ENCODE measurements at regions not wholly inside any gene's neighbourhood (a gene's known extent, or its start where the extent isn't known, plus 50 kb on each side); places are given as distances from the start of the nearest gene placed in this dataset.

GRCh38 chr7:53398566-53398965 lies 363.1 kb downstream of the POM121L12 start:
- H3K9ac ChIP-seq (ENCODE audit: insufficient read depth in 1 of 2, low read depth in 2 of 2, low read length in 2 of 2): no peak overlapping the region
- in situ Hi-C loops (cut with MboI) (no loop called here), intact Hi-C loops (cut with micrococcal nuclease) (no loop called here)
- no peaks in the 10 kb centered on the region for H3K27me3 ChIP-seq (ENCODE audit: control insufficient read depth in 2 of 2, insufficient read depth in 2 of 2, low read length in 2 of 2)
- no peaks in the 10 kb centered on the region for H4K20me1 ChIP-seq (replicated peaks; ENCODE audit: control insufficient read depth, insufficient read depth, low read length)
- H3K27ac ChIP-seq (ENCODE audit: extremely low read depth, low read depth, low read length): no peak overlapping the region
- ChIA-PET POLR2A (no interaction called here), CTCF (ENCODE audit: low intra/inter-chr PET ratio) (no interaction called here)
- no peaks in the 10 kb centered on the region for H3K4me1 ChIP-seq (replicated peaks in 1 of 2; ENCODE audit: control insufficient read depth in 2 of 2, insufficient read depth in 2 of 2, low read length in 2 of 2)
- H3K9me3 ChIP-seq (replicated peaks; ENCODE audit: control insufficient read depth, insufficient read depth, low read depth, low read length): no peaks in the 10 kb centered on the region
- WGBS (ENCODE audit: insufficient coverage, low coverage, missing lambda C conversion rate): 3% methylated on average over 2 of the region's 2 CpGs
- FAIRE-seq: no peak
- TF ChIP-seq DPF2 (IDR thresholded peaks at IDR 0.05): no peak
- no peak for TF ChIP-seq BRD9 (IDR thresholded peaks at IDR 0.05; ENCODE audit: low read depth, partially characterized antibody)
- no peak for TF ChIP-seq ZKSCAN3 (CRISPR knock-in tag; IDR thresholded peaks at IDR 0.05)
- TF ChIP-seq HDAC8 (tag; IDR thresholded peaks at IDR 0.05): no peak
- TF ChIP-seq ASH1L (IDR thresholded peaks at IDR 0.05; ENCODE audit: borderline replicate concordance, low read depth, partially characterized antibody): no peak
- no peak overlapping the region for H2AFZ ChIP-seq (ENCODE audit: low read depth, low read length)
- BruUV-seq (replicated peaks): no TSS peak
- DNase-seq (ENCODE audit: extremely low read depth in 1 of 4, low spot score in 3 of 4): no peak
- no peak for ATAC-seq
- no peaks in the 10 kb centered on the region for H3K36me3 ChIP-seq (ENCODE audit: control insufficient read depth, insufficient read depth, low read length)
- H3K9me1 ChIP-seq (ENCODE audit: control insufficient read depth, insufficient read depth, low read length): no peaks in the 10 kb centered on the region
- no peaks in the 10 kb centered on the region for H3K79me2 ChIP-seq (ENCODE audit: control insufficient read depth, insufficient read depth, low read length)
- no peak overlapping the region for H3K4me2 ChIP-seq (ENCODE audit: insufficient read depth, low read length)
- no peak overlapping the region for H3K4me3 ChIP-seq

- BruUV-seq (replicated peaks): no TSS peak
- no peak overlapping the region for H3K27ac ChIP-seq (ENCODE audit: extremely low read depth, low read depth, low read length)
- H2AFZ ChIP-seq (ENCODE audit: low read depth, low read length): no peak overlapping the region
- 0% methylated on average over 2 of the region's 2 CpGs for WGBS (ENCODE audit: insufficient coverage, low coverage, missing lambda C conversion rate)
- ATAC-seq (no peak), FAIRE-seq (no peak), DNase-seq (ENCODE audit: extremely low read depth in 1 of 4, low spot score in 3 of 4) (no peak)
- in situ Hi-C loops (cut with MboI): no loop called here
- no peaks in the 10 kb centered on the region for H4K20me1 ChIP-seq (replicated peaks; ENCODE audit: control insufficient read depth, insufficient read depth, low read length)
- no peak overlapping the region for H3K4me2 ChIP-seq (ENCODE audit: insufficient read depth, low read length)
- H3K79me2 ChIP-seq (ENCODE audit: control insufficient read depth, insufficient read depth, low read length): no peaks in the 10 kb centered on the region
- CTCF ChIA-PET (ENCODE audit: low intra/inter-chr PET ratio): no interaction called here
- POLR2A ChIA-PET: no interaction called here
- H3K36me3 ChIP-seq (ENCODE audit: control insufficient read depth, insufficient read depth, low read length): no peaks in the 10 kb centered on the region
- H3K4me3 ChIP-seq: no peak overlapping the region
- H3K9me3 ChIP-seq (replicated peaks; ENCODE audit: control insufficient read depth, insufficient read depth, low read depth, low read length): no peaks in the 10 kb centered on the region; the same call in 1 of the 2 replicates
- H3K27me3 ChIP-seq (ENCODE audit: control insufficient read depth in 2 of 2, insufficient read depth in 2 of 2, low read length in 2 of 2): no peaks in the 10 kb centered on the region
- H3K4me1 ChIP-seq (replicated peaks in 1 of 2; ENCODE audit: control insufficient read depth in 2 of 2, insufficient read depth in 2 of 2, low read length in 2 of 2): no peaks in the 10 kb centered on the region
- no peaks in the 10 kb centered on the region for H3K9me1 ChIP-seq (ENCODE audit: control insufficient read depth, insufficient read depth, low read length)
- TF ChIP-seq TFAM (CRISPR knock-in tag; conservative IDR thresholded peaks at IDR 0.05) (no peak), TAL1 (IDR thresholded peaks at IDR 0.05) (no peak), OTX1 (CRISPR knock-in tag; IDR thresholded peaks at IDR 0.05) (no peak), KHSRP (IDR thresholded peaks at IDR 0.05) (no peak), ZBTB5 (IDR thresholded peaks at IDR 0.05) (no peak), RFX1 (IDR thresholded peaks at IDR 0.05) (no peak), EP300 (IDR thresholded peaks at IDR 0.05; ENCODE audit: low read length) (no peak)
- H3K9ac ChIP-seq (ENCODE audit: insufficient read depth in 1 of 2, low read depth in 2 of 2, low read length in 2 of 2): no peak overlapping the region
- intact Hi-C loops (cut with micrococcal nuclease): no loop called here
Measured at GRCh38 chr7:53413021-53413420, 377.6 kb downstream of the POM121L12 start.
